ENCODE measurements at regions not wholly inside any gene's neighbourhood (a gene's known extent, or its start where the extent isn't known, plus 50 kb on each side); places are given as distances from the start of the nearest gene placed in this dataset.

- Mint-ChIP-seq H3K4me1 (peaks cover 0 to 10% of the 10 kb centered on the region in 2 donors), H3K4me3 (no peak overlapping the region), H3K9me3 (no peaks in the 10 kb centered on the region), H3K36me3 (no peaks in the 10 kb centered on the region), H3K27ac (no peak overlapping the region), H3K27me3 (ENCODE audit: low read depth in 3 of 3) (peaks cover 0 to 3% (median 0%) of the 10 kb centered on the region in 3 donors)
- no peak for DNase-seq
These were observed 101.3 kb upstream of the P2RY1 start for GRCh38 chr3:152733584-152734119.

GRCh38 chr3:152737021-152737908 lies 97.7 kb upstream of the P2RY1 start:
- Mint-ChIP-seq H3K27me3 (ENCODE audit: low read depth in 3 of 3) (peaks cover 0 to 3% (median 0%) of the 10 kb centered on the region in 3 donors), H3K36me3 (no peaks in the 10 kb centered on the region), H3K9me3 (no peaks in the 10 kb centered on the region), H3K4me3 (no peak overlapping the region), H3K27ac (no peak overlapping the region), H3K4me1 (peaks cover 0 to 12% of the 10 kb centered on the region in 2 donors)
- no peak for DNase-seq

- Mint-ChIP-seq H3K36me3 (no peaks in the 10 kb centered on the region), H3K27me3 (ENCODE audit: low read depth in 3 of 3) (peaks cover 0 to 3% (median 0%) of the 10 kb centered on the region in 3 donors), H3K4me3 (no peak overlapping the region), H3K4me1 (peaks cover 0 to 12% of the 10 kb centered on the region in 2 donors), H3K9me3 (peaks cover 0 to 2% (median 0%) of the 10 kb centered on the region in 6 donors), H3K27ac (no peak overlapping the region)
- DNase-seq: no peak
These were observed 96.3 kb upstream of the P2RY1 start for GRCh38 chr3:152738656-152739055.

GRCh38 chr3:152742368-152743347 lies 92.3 kb upstream of the P2RY1 start:
- DNase-seq: no peak
- no peak overlapping the region for H3K4me3 Mint-ChIP-seq
- H3K9me3 Mint-ChIP-seq: peaks cover 0 to 5% (median 0%) of the 10 kb centered on the region in 6 donors
- H3K27me3 Mint-ChIP-seq (ENCODE audit: low read depth in 3 of 3): peaks cover 0 to 2% (median 1%) of the 10 kb centered on the region in 3 donors
- H3K36me3 Mint-ChIP-seq: no peaks in the 10 kb centered on the region
- no peak overlapping the region for H3K27ac Mint-ChIP-seq
- peaks cover 0 to 8% of the 10 kb centered on the region in 2 donors for H3K4me1 Mint-ChIP-seq

- Mint-ChIP-seq H3K27ac (no peak overlapping the region), H3K4me1 (no peaks in the 10 kb centered on the region), H3K9me3 (peaks cover 0 to 11% (median 7%) of the 10 kb centered on the region in 6 donors), H3K36me3 (no peaks in the 10 kb centered on the region), H3K4me3 (no peak overlapping the region), H3K27me3 (ENCODE audit: low read depth in 3 of 3) (peaks cover 0 to 2% (median 0%) of the 10 kb centered on the region in 3 donors)
- no peak for DNase-seq
These were observed 89.3 kb upstream of the P2RY1 start for GRCh38 chr3:152745646-152746045.

GRCh38 chr3:152754303-152754702 lies 80.6 kb upstream of the P2RY1 start:
- no peaks in the 10 kb centered on the region for H3K4me1 Mint-ChIP-seq
- no peak overlapping the region for H3K27ac Mint-ChIP-seq
- peaks cover 0 to 10% (median 1%) of the 10 kb centered on the region in 6 donors for H3K9me3 Mint-ChIP-seq
- H3K36me3 Mint-ChIP-seq: no peaks in the 10 kb centered on the region
- no peak overlapping the region for H3K4me3 Mint-ChIP-seq
- no peak for DNase-seq
- H3K27me3 Mint-ChIP-seq (ENCODE audit: low read depth in 3 of 3): peaks cover 0 to 2% (median 0%) of the 10 kb centered on the region in 3 donors

- H3K9me3 Mint-ChIP-seq: peaks cover 0 to 1% (median 0%) of the 10 kb centered on the region in 6 donors
These were observed 78.1 kb upstream of the P2RY1 start for GRCh38 chr3:152756807-152757206.

GRCh38 chr3:152760024-152760563 lies 74.8 kb upstream of the P2RY1 start:
- Mint-ChIP-seq H3K27me3 (ENCODE audit: low read depth in 3 of 3) (peaks cover under 1 to 3% (median 2%) of the 10 kb centered on the region in 3 donors), H3K9me3 (peaks cover 0 to 7% (median 5%) of the 10 kb centered on the region in 6 donors), H3K4me3 (no peak overlapping the region), H3K36me3 (peaks cover 0 to 3% (median 0%) of the 10 kb centered on the region in 3 donors), H3K4me1 (peaks cover 0 to 25% of the 10 kb centered on the region in 2 donors), H3K27ac (no peak overlapping the region)
- no peak for DNase-seq

More at GRCh38 chr3:152756807-152757206, 78.1 kb upstream of the P2RY1 start:
- Mint-ChIP-seq H3K4me1 (peaks cover 0 to 21% of the 10 kb centered on the region in 2 donors), H3K27me3 (ENCODE audit: low read depth in 3 of 3) (peaks cover 0 to 3% (median 2%) of the 10 kb centered on the region in 3 donors), H3K27ac (no peak overlapping the region), H3K4me3 (no peak overlapping the region), H3K36me3 (no peaks in the 10 kb centered on the region)
- DNase-seq: no peak

- peaks cover 2 to 3% (median 2%) of the 10 kb centered on the region in 3 donors for H3K27me3 Mint-ChIP-seq (ENCODE audit: low read depth in 3 of 3)
- H3K27ac Mint-ChIP-seq: no peak overlapping the region
- H3K4me1 Mint-ChIP-seq: peaks cover 0 to 25% of the 10 kb centered on the region in 2 donors
- no peak for DNase-seq
- H3K36me3 Mint-ChIP-seq: peaks cover 0 to 3% (median 0%) of the 10 kb centered on the region in 3 donors
- no peak overlapping the region for H3K4me3 Mint-ChIP-seq
- H3K9me3 Mint-ChIP-seq: peaks cover 0 to 10% (median 5%) of the 10 kb centered on the region in 6 donors
These were observed 74.3 kb upstream of the P2RY1 start for GRCh38 chr3:152760591-152760990.

GRCh38 chr3:152768478-152768877 lies 66.5 kb upstream of the P2RY1 start:
- H3K27me3 Mint-ChIP-seq (ENCODE audit: low read depth in 3 of 3): peaks cover 0 to 2% (median 0%) of the 10 kb centered on the region in 3 donors
- no peak overlapping the region for H3K27ac Mint-ChIP-seq
- H3K36me3 Mint-ChIP-seq: peaks cover 0 to 3% (median 0%) of the 10 kb centered on the region in 3 donors
- H3K4me1 Mint-ChIP-seq: no peaks in the 10 kb centered on the region
- H3K4me3 Mint-ChIP-seq: no peak overlapping the region
- DNase-seq: no peak
- H3K9me3 Mint-ChIP-seq: peaks cover 0 to 9% (median 5%) of the 10 kb centered on the region in 6 donors

GRCh38 chr3:152769523-152769922 lies 65.4 kb upstream of the P2RY1 start:
- H3K4me3 Mint-ChIP-seq: no peak overlapping the region
- H3K4me1 Mint-ChIP-seq: no peaks in the 10 kb centered on the region
- peaks cover 0 to 2% (median 0%) of the 10 kb centered on the region in 3 donors for H3K27me3 Mint-ChIP-seq (ENCODE audit: low read depth in 3 of 3)
- no peak overlapping the region for H3K27ac Mint-ChIP-seq
- H3K36me3 Mint-ChIP-seq: no peaks in the 10 kb centered on the region
- no peak for DNase-seq
- peaks cover 0 to 8% (median 3%) of the 10 kb centered on the region in 6 donors for H3K9me3 Mint-ChIP-seq

- H3K4me3 Mint-ChIP-seq: no peak overlapping the region
- H3K9me3 Mint-ChIP-seq: peaks cover 0 to 2% (median 0%) of the 10 kb centered on the region in 6 donors
- no peaks in the 10 kb centered on the region for H3K36me3 Mint-ChIP-seq
- no peaks in the 10 kb centered on the region for H3K4me1 Mint-ChIP-seq
- DNase-seq: no peak
- H3K27ac Mint-ChIP-seq: no peak overlapping the region
- H3K27me3 Mint-ChIP-seq (ENCODE audit: low read depth in 3 of 3): no peaks in the 10 kb centered on the region
These were observed 64.6 kb upstream of the P2RY1 start for GRCh38 chr3:152770296-152770695.

- H3K27ac Mint-ChIP-seq: no peak overlapping the region
- DNase-seq: no peak
- no peaks in the 10 kb centered on the region for H3K4me1 Mint-ChIP-seq
- peaks cover 0 to 2% (median 0%) of the 10 kb centered on the region in 6 donors for H3K9me3 Mint-ChIP-seq
- H3K27me3 Mint-ChIP-seq (ENCODE audit: low read depth in 3 of 3): no peaks in the 10 kb centered on the region
- H3K4me3 Mint-ChIP-seq: no peak overlapping the region
- H3K36me3 Mint-ChIP-seq: no peaks in the 10 kb centered on the region
These were observed 63.8 kb upstream of the P2RY1 start for GRCh38 chr3:152771120-152771519.

All from immature natural killer cell (primary cell).